BJ (cell line): ENCODE measurements at regions not wholly inside any gene's neighbourhood (a gene's known extent, or its start where the extent isn't known, plus 50 kb on each side); places are given as distances from the start of the nearest gene placed in this dataset.

Source experiments
- CTCF ChIA-PET: fragments of 350-600 bp; formaldehyde crosslinking; extraction: SDS; loops from one replicate; lab custom pipeline; 2021; ENCODE audit warnings: antibody characterized with exemption, inconsistent platforms; lab: Yijun Ruan, JAX
- POLR2A ChIA-PET: fragments of 300-600 bp; sonication (Branson Sonifier 250); formaldehyde crosslinking; extraction: SDS; loops from one replicate; lab custom pipeline; 2021; ENCODE audit warnings: antibody characterized with exemption; lab: Charles Lee
- DNase-seq: peaks from one replicate; pipeline ENCODE4 v3.0.0-alpha.2; 2011; ENCODE audit warnings: low read depth
- H3K27me3 ChIP-seq: 2 replicates; pipeline ENCODE4 v1.6.0; 2011; ENCODE audit warnings: low read length; ENCODE audit not compliant: control insufficient read depth, insufficient read depth
- H3K36me3 ChIP-seq: 2 replicates; pipeline ENCODE4 v1.5.1; 2011; ENCODE audit warnings: low read length; ENCODE audit not compliant: control insufficient read depth, insufficient read depth
- H3K4me3 ChIP-seq: 2 replicates; pipeline ENCODE4 v1.5.1; 2011; ENCODE audit warnings: low read depth, mild to moderate bottlenecking, control low read depth, low read length
- CTCF ChIP-seq: IDR thresholded peaks from 2 replicates; pipeline ENCODE4 v1.5.1; 2011; ENCODE audit warnings: low read depth, mild to moderate bottlenecking, control low read depth, inconsistent platforms, low read length, moderate library complexity; ENCODE audit not compliant: insufficient read depth

- Histone ChIP-seq H3K27me3 (no peaks in the 10 kb centered on the region), H3K4me3 (no peak overlapping the region), H3K36me3 (no peaks in the 10 kb centered on the region)
- ChIA-PET POLR2A (no interaction called here), CTCF (no interaction called here)
- DNase-seq = no peak
- no peak for TF ChIP-seq CTCF
These were observed 424.2 kb downstream of the NOVA1 start for GRCh38 chr14:26173581-26174110.

GRCh38 chr14:26172396-26172795, 425.4 kb downstream of the NOVA1 start:
- no peak for TF ChIP-seq CTCF
- H3K27me3 ChIP-seq = no peaks in the 10 kb centered on the region

DNA sequence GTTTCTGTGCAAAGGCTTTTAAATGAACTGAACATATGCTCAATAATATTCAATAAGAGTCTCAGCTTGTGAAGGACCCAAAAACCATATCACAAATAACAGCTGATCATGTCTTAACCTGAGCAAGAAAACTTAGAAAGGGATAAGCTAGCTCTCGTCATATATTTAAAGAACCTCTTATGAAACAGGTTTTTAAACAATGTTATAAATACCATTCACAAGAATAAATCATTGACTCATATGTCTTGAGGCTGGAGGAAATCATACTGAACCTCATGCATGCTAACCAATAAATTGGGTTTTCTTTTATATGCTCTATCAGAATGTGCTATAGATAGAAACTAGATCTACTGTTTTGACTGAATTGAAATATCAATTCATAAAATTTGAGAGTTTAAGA, 426.9 kb downstream of the NOVA1 start:
- DNase-seq = no peak
- ChIA-PET CTCF (no interaction called here), POLR2A (no interaction called here)
- Histone ChIP-seq H3K4me3 (no peak overlapping the region), H3K36me3 (no peaks in the 10 kb centered on the region), H3K27me3 (no peaks in the 10 kb centered on the region)
- no peak for TF ChIP-seq CTCF

More at GRCh38 chr14:26172396-26172795, 425.4 kb downstream of the NOVA1 start:
- ChIA-PET CTCF (no interaction called here), POLR2A (no interaction called here)
- no peak overlapping the region for H3K4me3 ChIP-seq
- DNase-seq = no peak
- no peaks in the 10 kb centered on the region for H3K36me3 ChIP-seq

DNA sequence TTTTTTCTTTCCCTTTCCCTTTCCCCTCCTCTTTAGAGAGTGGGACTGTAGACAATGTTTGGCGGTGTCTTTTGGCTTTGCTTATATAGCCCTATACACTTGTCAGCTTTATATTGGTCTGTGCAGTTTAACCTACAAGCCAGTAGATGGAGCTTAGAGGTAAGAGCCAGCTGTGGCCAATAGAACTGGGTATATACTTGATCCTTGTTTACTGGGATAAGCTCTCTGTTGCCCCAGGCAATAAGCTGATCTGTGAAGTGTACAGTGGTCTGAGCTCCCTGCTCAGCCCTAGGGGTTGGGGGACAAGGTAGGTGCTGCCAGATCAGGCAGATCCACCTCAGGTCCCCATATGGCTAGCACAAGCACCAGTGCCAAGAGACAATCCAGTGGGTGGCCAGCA, 434.1 kb downstream of the NOVA1 start:
- no peak for DNase-seq
- ChIA-PET POLR2A (no interaction called here), CTCF (interaction anchor here (0.6 kb wide), 1 partner anchor 753 kb away, joined by 3 read pairs; no protein-coding TSS in a partner anchor)
- H3K36me3 ChIP-seq = no peaks in the 10 kb centered on the region
- TF ChIP-seq CTCF = no peak
- no peak overlapping the region for H3K4me3 ChIP-seq
- H3K27me3 ChIP-seq = no peaks in the 10 kb centered on the region

- ChIA-PET CTCF (no interaction called here), POLR2A (no interaction called here)
- Histone ChIP-seq H3K36me3 (no peaks in the 10 kb centered on the region), H3K4me3 (no peak overlapping the region), H3K27me3 (no peaks in the 10 kb centered on the region)
- DNase-seq = no peak
- TF ChIP-seq CTCF = no peak
These were observed 440.3 kb downstream of the NOVA1 start for GRCh38 chr14:26157517-26157916.
